HG02759 (cell line): ENCODE measurements at regions not wholly inside any gene's neighbourhood (a gene's known extent, or its start where the extent isn't known, plus 50 kb on each side); places are given as distances from the start of the nearest gene placed in this dataset.

ENCODE experiments used
- ATAC-seq: cut with Tn5 transposase; IDR thresholded peaks from one replicate; pipeline ENCODE4 v1.9.1; 2021; ENCODE audit warnings: mild to moderate bottlenecking, moderate library complexity; ENCODE audit not compliant: unreplicated experiment

DNA sequence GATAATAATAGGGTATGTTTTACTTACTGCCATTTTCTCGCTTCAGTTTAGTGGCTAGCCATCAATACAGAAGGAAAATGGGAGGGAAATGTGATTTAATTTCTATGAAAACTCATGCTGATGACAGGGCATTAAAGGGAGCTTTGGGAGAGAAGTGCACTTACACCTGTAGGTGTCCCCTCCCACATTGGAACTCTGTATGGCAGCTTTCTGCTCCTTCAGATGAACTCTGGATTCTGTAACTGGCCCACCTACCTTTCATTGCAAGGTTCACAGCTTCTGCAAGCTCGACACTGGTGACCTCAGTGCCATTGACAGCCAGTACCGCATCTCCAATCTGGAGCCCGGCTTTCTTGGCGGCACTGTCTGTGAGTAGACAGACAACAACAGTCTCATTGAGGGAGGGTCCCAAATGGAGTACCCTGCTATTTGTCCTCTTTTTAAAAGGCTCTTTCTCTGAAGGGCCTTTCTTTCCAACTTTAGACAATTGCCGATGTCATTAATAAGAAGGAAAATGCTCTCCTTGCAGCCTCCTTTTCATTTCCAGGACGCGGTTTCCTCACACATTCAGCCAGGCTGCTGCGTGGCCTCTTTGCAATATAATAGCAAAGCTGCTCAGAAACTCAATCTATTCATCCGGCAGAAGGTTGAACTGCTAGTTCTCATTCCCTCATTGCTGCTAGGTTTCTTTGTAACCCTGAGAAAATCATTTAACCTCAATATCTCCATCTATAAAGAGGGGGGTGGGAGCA lies 63.6 kb downstream of the NUDT12 start:
- ATAC-seq, result no peak

DNA sequence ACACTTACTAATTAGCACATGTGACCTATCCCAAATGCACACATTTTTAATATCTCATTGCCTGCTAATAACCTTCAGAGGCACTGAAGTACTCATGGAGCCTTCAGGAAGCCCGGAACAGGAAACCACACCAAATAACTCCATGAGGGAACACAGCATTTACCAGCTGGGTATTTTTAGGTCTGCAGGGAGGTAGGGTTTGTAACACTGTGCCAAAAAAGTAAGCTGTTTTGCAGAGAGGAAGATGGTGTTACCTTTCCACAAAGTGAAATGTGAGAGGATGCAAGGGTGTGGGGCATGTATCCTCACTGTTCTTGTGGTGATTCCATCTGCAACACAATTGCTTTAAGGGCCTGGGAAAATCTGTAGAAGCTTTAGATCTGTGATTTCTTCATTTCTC lies 64.4 kb downstream of the NUDT12 start:
- no peak for ATAC-seq

DNA sequence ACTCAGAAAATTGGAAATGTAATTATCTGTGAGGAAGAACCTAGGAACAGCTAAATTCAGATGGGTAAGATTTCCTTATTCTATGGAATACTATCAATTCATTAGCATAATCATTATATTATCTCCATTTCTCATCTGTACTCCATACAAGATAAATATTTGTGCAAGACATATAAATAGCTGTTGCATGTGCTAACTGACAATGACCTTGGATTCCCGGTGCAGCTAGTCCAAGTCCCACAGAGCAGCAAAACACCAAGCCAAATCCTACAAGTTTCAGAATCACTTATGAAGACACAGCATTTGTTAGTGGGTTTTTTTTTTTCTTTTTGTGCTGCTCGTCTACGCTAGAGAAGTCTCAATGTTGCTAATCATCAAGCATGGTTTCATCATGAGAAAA lies 64.8 kb downstream of the NUDT12 start:
- no peak for ATAC-seq

DNA sequence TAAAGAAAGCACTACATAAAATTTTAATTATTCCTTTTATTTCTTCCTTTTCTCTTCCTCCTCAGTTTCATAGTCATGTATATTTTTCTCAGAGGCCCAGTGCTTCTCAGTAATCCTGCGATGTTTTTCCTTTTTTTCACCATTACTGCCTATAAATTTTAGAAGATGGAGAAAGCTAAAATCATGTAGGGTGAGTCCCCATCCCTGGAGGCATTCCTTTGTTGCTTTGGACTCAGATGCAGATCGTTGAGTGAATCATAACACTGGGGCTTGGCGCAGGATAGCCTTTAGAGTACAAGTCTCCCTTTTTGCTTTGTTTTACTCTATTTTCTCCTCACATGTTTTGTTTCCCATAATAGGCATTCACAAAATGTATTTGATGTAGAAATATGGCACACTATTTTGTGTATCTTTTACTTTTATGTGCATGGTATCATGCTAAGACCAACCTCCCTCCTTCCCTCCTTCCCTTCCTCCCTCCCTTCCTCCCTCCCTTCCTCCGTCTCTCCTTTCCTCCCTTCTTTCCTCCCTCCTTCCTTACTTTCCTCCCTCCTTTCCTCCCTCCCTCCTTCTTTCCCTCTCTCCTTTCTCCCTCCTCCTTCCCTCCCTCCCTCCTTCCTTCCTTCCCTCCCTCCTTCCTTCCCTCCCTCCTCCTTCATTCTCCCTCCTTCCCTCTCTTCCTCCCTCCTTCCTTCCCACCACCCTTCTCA lies 72.4 kb downstream of the NUDT12 start:
- ATAC-seq, result no peak

DNA sequence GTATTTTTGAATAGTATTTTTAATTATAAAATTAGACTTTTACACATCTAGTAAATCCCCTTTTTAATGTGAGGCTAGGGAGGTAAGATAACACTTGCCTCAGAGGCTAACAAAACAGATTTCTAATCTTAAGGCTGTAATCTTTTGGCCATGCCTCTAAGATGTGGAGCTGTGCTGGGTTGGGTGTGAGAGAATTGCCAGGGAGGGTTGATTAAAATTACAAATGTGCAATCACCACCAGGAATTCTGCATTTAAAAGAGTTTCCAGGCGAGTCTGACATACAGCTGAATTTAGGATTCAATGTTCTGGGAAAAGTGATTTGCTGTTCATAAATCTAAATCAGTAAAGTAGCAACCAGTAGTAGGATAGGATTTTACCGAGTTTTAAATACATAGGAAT lies 73.3 kb downstream of the NUDT12 start:
- ATAC-seq, result no peak

DNA sequence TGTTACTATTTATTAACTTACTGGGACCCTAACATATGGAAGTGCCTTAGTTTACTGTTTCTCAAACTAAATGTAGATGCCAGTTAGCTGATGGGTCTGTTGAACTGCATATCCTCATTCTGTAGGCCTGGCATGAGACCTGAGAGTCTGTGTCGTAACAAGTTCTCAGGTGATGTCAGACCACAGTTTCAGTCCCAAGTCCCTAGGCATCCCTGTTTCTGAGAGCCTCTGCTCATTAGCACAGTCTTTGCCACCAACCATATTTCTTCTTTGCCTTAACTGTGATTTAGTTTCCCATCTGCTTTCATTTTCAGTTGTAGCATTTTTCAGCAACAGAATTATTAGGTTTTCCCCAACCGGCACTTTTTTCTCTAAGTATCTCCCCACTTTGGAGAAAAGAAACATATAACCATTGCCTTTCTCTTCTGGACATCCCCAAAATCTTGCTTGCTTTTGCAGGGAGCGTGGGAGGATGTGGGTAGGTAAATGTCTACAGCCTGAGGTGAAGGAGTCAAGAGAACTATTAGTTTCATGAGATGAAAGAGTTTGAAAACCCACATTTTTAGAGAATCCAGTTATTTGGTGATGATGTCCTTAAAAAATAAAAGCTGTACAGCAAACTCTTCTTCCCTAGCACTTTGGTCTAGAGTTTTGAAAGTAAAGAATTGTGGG lies 74.6 kb downstream of the NUDT12 start:
- ATAC-seq, result peak; percentile 69

DNA sequence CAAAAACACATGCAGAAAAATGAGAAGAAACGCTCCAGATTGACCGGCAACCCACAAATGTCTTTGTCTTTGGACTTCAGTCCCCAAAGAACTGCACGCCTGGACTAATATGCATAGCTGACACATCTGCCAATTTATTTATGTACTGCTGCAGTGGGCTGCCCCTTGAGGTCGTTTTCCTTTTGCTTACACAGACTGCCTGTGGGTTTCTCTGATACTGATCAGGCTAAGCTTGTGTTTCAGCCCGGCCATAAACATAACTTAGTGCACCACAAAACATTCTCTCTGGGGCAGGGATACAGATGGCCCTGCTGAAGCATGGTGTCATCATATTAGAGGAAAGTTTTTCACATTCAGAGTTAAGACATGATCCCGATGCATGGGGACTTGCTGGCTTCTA lies 75.4 kb downstream of the NUDT12 start:
- no peak for ATAC-seq

DNA sequence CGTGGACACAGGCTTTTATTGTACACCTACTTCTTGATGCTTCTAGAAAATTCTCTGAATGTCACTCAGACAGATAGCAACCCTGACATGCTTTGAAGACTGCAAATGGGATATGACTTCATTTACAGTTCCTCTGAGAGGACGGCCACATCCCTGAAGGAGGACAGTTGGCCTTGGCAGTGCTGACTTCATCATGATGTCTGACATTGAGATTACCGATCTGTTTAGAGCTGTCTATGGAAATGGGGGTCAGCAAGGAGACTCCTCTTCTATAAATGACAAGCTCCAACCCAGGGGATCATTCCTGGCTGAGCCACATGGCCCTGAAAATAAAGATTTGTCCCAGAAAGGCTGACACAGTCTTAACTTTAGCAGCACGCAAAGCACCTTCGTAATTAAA lies 75.8 kb downstream of the NUDT12 start:
- ATAC-seq, result no peak

DNA sequence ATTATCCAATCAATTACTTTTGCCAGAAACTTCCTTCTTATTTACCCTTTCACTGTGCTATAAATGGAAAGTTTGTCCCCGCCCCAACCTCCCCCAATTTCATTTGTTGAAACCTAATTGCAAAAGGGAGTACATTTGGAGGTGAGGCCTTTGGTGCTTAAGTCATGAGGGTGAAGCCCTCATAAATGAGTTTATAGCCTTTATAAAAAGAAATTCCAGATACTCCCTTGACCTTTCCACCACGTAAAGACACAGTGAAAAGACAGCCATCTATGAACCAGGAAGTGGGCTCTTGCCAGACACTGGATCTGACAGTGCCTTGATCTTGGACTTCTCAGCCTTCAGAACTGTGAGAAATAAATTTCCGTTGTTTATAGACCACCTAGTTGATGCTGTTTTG lies 82.3 kb downstream of the NUDT12 start:
- ATAC-seq, result no peak

DNA sequence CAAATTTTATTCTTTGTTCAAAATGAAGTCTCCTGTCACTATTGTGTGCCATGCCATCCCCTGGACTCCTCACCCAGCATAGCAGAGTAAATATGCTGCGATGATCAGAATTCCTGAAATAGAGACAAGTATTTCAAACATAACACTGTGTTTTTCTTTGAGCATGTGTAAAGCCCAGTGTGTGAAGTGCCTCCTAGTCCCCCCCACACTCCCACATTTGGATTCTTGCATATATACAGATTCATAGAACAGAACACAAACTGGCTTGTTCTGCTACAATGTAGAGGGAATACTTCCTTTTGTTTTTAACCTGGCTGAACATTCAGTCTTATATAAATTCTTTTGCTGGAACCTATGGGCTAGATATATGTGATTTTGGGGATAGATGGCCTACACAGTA lies 84.9 kb downstream of the NUDT12 start:
- ATAC-seq, result no peak

DNA sequence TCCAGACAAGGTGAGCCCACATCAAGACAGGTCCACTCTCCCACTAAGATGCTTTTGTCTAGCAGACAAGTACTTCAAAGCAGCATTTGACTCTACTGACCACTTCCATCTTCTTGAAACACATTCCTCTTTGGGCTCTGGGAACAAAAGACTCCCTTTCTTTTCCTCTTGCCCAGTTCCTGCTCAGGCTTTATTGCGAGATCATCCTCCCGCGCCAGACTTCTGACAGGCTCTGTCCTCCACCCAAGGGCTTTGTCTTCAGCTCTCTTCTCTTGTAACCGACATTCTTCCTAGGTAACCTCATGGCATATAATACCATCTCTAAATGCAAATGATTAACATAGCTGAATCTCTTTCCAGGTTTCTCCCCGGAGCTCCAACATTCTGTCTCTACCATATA lies 85.8 kb downstream of the NUDT12 start:
- ATAC-seq, result no peak

DNA sequence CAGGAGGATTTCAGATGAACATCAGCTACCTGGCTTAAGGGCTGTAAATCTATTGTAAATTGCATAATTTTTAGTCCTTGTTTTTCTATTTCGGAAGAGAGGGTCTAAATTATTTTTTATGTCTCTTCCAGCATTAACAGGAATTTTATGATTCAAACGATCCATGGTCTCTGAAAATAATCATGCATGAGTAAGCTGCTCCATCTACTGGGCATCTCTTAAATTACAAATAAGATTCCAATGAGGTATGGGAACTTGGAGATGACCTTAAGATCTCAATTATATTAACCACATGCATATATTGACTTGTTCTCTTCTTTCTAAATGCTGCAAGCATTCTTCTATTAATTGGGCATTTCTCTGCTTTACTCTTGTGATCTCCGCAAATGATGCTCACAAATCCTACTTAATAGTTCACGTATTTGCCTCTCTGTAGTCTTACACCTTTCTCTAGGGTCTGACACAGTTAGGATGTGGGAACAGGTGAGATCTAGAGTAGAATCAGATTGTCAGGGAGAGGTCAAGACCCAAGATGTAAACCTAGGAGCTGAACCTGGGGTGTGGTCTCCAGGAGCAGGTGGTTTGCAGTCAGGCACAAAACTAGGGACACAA lies 86.9 kb downstream of the NUDT12 start:
- ATAC-seq, result peak; percentile 63

DNA sequence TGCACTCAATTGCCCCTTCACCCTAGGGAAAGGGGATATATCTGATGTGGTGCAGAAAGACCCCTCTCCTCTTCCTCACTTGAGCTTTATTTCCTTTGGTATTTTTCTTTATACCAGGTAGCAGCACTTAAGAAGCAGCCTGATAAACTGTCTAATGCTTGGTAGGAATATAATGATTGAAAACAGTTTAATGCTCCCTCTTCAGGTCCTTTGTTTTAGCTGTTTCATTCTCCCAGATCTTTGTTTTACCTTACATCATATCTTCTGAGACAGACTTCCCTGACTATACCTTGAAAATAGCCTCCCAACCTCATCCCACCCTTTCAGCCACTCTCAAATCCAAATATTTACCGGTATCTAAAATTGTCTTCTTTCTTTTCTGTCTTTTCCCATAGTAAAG lies 87.9 kb downstream of the NUDT12 start:
- ATAC-seq, result no peak

DNA sequence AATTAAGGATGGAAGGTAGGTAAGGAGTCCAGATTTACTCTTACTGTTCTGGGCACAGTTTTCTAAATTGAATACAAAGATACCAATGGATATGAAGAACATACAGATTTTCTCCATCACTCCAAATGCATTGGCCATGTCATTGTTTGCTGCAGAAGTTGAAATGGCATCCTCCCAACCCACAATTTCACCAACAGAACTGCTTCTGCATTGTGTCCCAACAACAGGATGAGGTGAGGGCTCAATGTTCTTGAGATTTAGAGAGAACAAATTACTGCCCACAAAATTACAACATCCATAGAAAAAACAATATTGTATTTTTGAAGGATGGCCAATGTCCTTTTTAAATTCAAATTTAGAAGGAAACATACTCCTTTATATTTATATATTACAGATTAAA lies 88.9 kb downstream of the NUDT12 start:
- no peak for ATAC-seq

DNA sequence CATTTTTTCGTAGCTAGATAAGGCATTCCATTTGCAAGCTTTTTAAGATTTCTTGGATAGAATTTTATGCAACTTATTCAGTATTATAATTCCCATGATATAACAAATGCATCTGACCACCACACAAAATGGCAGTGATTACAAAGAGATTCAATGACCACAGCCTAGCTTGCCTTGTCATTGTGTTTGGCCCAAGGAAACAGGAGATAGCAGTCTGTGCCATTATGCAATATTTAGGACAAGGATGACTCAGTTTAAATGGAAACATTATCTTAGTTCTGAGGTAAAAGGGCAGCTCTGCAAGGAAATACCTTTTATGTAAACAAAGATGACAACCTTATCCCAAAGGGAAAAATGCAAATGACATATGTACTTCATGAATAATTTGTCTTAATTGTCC lies 89.8 kb downstream of the NUDT12 start:
- no peak for ATAC-seq

DNA sequence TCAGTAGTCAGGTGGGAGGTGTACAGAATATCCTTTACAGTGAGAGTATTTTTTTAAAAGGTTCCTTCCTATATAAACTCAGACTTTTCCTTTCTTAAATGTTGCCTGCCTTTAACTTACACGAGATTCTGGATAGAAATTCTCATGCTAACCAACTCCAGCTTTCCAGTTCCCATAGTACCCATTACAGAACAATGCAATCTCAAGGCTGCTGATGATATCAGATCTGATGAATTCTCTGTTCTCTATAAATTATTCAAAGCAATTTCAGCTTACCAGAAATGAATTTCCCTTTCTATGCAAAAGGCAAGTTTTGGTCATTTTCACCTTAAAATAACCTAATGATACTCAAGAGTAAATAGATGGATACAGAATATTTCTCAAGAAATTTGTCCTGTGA lies 90.3 kb downstream of the NUDT12 start:
- no peak for ATAC-seq

DNA sequence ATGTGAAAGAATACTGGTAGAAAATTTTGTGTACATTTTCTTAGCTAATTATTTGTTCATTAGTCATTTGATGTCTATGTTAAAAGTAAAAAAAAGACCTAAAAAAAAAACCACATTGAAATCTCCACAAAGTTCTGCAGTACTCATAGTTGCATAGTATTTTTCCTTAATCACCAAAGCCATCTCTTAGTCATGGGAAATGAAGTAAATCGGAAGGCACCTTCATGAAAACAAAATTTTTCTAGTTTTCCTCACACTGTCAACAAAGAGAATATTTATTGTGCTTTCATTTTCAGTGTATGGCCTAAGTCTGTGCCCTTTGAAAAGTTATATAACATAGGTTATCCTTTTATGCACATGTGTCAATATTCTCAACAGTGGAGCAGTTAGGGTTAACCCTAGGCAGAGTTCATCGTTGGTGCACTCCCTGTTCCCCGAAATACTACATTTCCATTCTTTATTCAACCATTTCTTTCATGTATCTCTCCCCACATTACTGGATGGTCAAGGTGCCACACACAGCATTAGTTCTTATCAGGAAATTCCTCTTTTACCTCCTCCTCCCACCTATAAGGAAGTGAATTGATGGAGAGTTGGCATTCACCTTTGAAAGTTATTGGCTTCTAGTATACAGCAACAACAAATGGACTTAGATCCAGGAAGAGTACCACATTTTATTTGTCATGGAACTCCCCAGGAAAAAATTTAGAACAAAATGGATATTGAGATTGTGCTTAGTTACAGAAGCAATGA lies 93.1 kb downstream of the NUDT12 start:
- ATAC-seq, result no peak

DNA sequence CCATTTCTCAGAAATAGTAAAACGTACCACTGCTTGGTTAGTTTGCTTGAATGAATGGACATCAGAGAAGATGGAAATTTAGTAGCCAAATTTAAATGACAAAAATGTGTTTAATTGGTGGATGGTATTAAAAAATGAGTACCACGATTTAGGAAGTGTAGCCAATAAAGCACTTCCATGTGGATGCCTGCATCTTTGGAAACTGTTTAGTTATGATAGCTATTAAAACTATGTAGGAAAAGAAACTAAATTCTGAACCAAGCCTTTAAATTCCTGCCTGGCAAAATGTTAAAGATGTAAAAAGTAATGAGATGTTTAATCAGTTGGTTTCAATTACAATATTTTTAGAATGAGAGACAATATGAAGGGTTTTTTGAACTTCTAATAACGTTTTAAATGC lies 94.8 kb downstream of the NUDT12 start:
- ATAC-seq, result no peak

DNA sequence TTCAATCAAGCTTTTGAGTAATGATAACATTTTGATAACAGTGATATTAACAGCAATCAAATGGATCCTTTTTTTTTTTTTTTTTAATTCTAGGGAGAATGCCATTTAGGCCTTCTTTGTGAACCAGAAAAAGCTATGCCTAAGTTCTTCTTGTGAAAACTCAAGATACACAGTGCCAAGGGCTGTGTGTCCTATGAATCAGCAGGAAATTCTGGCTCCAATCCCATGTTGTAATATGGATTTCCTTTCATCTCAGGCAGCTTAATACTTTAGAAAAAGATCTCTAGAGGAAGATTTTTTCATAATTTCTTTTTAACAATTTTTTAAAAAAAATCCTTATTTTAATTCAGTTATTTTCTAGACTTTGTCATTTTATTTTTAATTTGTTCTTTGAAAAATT lies 96.1 kb downstream of the NUDT12 start:
- no peak for ATAC-seq

DNA sequence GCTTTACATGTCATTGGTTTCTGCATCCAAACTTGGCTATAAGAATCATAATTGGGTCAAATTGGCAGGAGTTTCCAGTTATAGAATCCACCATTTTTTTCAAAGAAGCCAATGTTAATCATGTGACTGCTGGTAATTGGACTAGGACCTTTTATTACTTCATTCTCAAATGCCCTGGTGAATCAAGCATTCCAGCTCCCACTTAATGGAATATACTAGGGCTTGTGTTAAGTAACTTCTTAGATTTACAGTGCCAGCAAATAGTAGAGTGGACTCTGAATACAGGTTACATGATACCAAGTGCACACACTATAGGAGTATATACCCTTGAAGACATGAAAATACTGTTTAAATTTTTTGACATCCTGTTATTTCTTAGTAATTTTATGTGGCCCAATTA lies 96.7 kb downstream of the NUDT12 start:
- ATAC-seq, result no peak

DNA sequence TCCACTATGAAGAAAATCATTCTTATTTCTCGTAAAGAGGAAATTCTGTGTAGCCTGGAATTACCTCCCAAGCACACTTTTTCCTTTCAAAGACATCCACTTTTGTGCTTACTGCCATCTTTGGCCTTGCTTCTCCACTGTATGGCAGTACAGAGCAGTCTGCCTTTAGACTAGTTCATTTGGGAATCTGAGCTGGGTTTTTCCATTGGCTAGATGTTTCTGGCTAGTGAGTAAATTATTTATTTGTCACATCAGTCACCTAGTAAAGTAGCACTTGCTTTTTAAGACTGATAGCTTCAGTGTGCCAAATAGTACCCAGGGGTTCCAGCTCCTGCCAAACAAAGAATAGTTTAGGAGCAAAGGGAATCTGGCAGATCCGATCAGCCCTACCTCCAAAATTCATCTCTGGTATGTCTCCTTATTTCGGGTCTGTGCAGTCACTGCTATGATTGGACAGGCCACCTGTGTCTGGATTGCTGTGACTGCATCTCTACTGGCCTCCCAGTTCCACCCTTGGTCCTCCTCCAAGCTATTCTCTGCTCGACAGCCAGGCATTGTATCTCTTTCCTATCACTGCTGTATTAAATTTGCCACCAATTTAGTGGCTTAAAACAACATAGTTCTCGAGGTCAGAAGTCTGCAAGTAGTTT lies 97.6 kb downstream of the NUDT12 start:
- no peak for ATAC-seq
